Endothelial cell of umbilical vein (primary cell): ENCODE measurements at regions not wholly inside any gene's neighbourhood (a gene's known extent, or its start where the extent isn't known, plus 50 kb on each side); places are given as distances from the start of the nearest gene placed in this dataset.
"Not testable (repeated sequence)": the region's sequence is repeated elsewhere in the genome, so short reads cannot be mapped to it uniquely, and the experiment has no call there.

Experiments
- BruUV-seq: library from RNA; stranded (reverse); fragments of 400-500 nt; replicated peaks from 2 replicates; lab custom pipeline; 2021; lab: Mats Ljungman, UMichigan
- CTCF ChIA-PET: fragments of 300-600, 350-600 bp; sonication (Branson Sonifier 250); formaldehyde crosslinking; loops from one replicate; lab custom pipeline; 2021; ENCODE audit warnings: antibody characterized with exemption, inconsistent platforms; lab: Charles Lee
- POLR2A ChIA-PET: fragments of 300-600, 350-600 bp; sonication (Branson Sonifier 250); formaldehyde crosslinking; loops from one replicate; lab custom pipeline; 2021; ENCODE audit warnings: antibody characterized with exemption, inconsistent platforms; lab: Charles Lee
- DNase-seq: peaks from one replicate; pipeline ENCODE4 v3.0.0-alpha.2; 2011; ENCODE audit warnings: low read depth, low spot score
- FAIRE-seq: peaks from 2 replicates; lab custom pipeline; 2011; peaks lifted over from hg19 to GRCh38; lab: Jason Lieb, UNC
- H2AFZ ChIP-seq: 2 replicates; pipeline ENCODE4 v1.6.0; 2012; ENCODE audit warnings: low read depth, low read length, control low read depth, inconsistent platforms
- H3K27ac ChIP-seq: 2 replicates; pipeline ENCODE4 v1.5.1; 2011; ENCODE audit warnings: low read depth, mild to moderate bottlenecking, control low read depth, low read length, moderate library complexity; ENCODE audit not compliant: insufficient read depth
- H3K27me3 ChIP-seq, 2 experiments: 2 replicates each; pipeline versions ENCODE4 v1.6.0 to v1.6.1; 2011; ENCODE audit warnings: low read length in 2 of 2, mixed read lengths in 1 of 2; ENCODE audit not compliant: control insufficient read depth in 2 of 2, insufficient read depth in 2 of 2
- H3K36me3 ChIP-seq, 2 experiments: 2 replicates in 1 of 2; 3 replicates in 1 of 2; pipeline ENCODE4 v1.5.1; 2011; ENCODE audit warnings: low read length in 2 of 2, mild to moderate bottlenecking in 1 of 2, moderate library complexity in 1 of 2; ENCODE audit not compliant: control insufficient read depth in 2 of 2, insufficient read depth in 2 of 2; ENCODE audit errors: extremely low read depth in 1 of 2
- H3K4me1 ChIP-seq: 3 replicates; pipeline ENCODE4 v1.5.1; 2011; ENCODE audit warnings: mild to moderate bottlenecking, low read length; ENCODE audit not compliant: control insufficient read depth, insufficient read depth; ENCODE audit errors: extremely low read depth
- H3K4me2 ChIP-seq: 2 replicates; pipeline ENCODE4 v1.6.1; 2011; ENCODE audit warnings: low read length, control low read depth, mixed read lengths; ENCODE audit not compliant: insufficient read depth
- H3K4me3 ChIP-seq, 3 experiments: fragments of 200-600 bp in 1 of 3; sonication (generic), shearing (Covaris generic) in 1 of 3; replicated peaks in 1 of 3; 2 replicates each; pipeline ENCODE4 v1.5.1; 2011 to 2016; ENCODE audit warnings: control low read depth in 3 of 3, low read length in 3 of 3, mild to moderate bottlenecking in 2 of 3, inconsistent platforms in 1 of 3, low read depth in 1 of 3, moderate library complexity in 1 of 3; ENCODE audit not compliant: insufficient read depth in 1 of 3
- H3K79me2 ChIP-seq: 2 replicates; pipeline ENCODE4 v1.6.0; 2012; ENCODE audit warnings: low read length, inconsistent platforms; ENCODE audit not compliant: control insufficient read depth, insufficient read depth
- H3K9ac ChIP-seq: replicated peaks from 2 replicates; pipeline ENCODE3; 2011; ENCODE audit warnings: low read length, control low read depth; ENCODE audit not compliant: insufficient read depth; ENCODE audit errors: extremely low read depth
- H3K9me1 ChIP-seq: replicated peaks from 3 replicates; pipeline ENCODE4 v1.6.0; 2011; ENCODE audit warnings: mild to moderate bottlenecking, low read length; ENCODE audit not compliant: control insufficient read depth, insufficient read depth; ENCODE audit errors: extremely low read depth
- H3K9me3 ChIP-seq: replicated peaks from 2 replicates; pipeline ENCODE4 v1.5.1; 2012; ENCODE audit warnings: low read length, inconsistent platforms; ENCODE audit not compliant: control insufficient read depth, insufficient read depth
- H4K20me1 ChIP-seq: replicated peaks from 2 replicates; pipeline ENCODE3; 2011; ENCODE audit warnings: mild to moderate bottlenecking, low read length; ENCODE audit not compliant: control insufficient read depth, insufficient read depth; ENCODE audit errors: extremely low read depth
- CTCF ChIP-seq, 2 donors: IDR thresholded peaks; 1 replicate in 1 of 2; 2 replicates in 1 of 2; pipeline ENCODE4 v1.5.1; 2011; ENCODE audit warnings: low read length in 2 of 2, mild to moderate bottlenecking in 2 of 2, moderate library complexity in 2 of 2, control low read depth in 1 of 2, inconsistent platforms in 1 of 2, low read depth in 1 of 2; ENCODE audit not compliant: insufficient read depth in 1 of 2; ENCODE audit errors: extremely low read depth in 1 of 2
- EZH2 ChIP-seq: IDR thresholded peaks from 2 replicates; pipeline ENCODE4 v1.6.1; 2012; ENCODE audit warnings: borderline replicate concordance, low read depth, mild to moderate bottlenecking, moderate library complexity, low read length, inconsistent platforms; ENCODE audit not compliant: severe bottlenecking
- FOS ChIP-seq: IDR thresholded peaks from 2 replicates; pipeline ENCODE4 v1.6.1; 2011; ENCODE audit warnings: mild to moderate bottlenecking, low read length, moderate library complexity, borderline replicate concordance; ENCODE audit not compliant: insufficient read depth
- GATA2 ChIP-seq: IDR thresholded peaks from 2 replicates; pipeline ENCODE4 v1.7.0; 2011; ENCODE audit warnings: low read depth, mild to moderate bottlenecking, moderate library complexity, mixed read lengths, low read length; ENCODE audit not compliant: insufficient read length, insufficient read depth
- JUN ChIP-seq: IDR thresholded peaks from 2 replicates; pipeline ENCODE4 v1.6.1; 2011; ENCODE audit warnings: borderline replicate concordance, low read depth; ENCODE audit not compliant: insufficient read length, insufficient read depth
- MAX ChIP-seq: IDR thresholded peaks from 2 replicates; pipeline ENCODE4 v1.6.1; 2011; ENCODE audit not compliant: insufficient read depth, insufficient read length
- MYC ChIP-seq: IDR thresholded peaks from one replicate; pipeline ENCODE4 v1.6.1; 2011; ENCODE audit warnings: mild to moderate bottlenecking, low read depth, low read length
- POLR2A ChIP-seq: IDR thresholded peaks from 2 replicates; pipeline ENCODE4 v1.6.1; 2012; ENCODE audit warnings: low read depth, mild to moderate bottlenecking, control low read depth, low read length
- POLR2AphosphoS5 ChIP-seq: IDR thresholded peaks from 2 replicates; pipeline ENCODE4 v1.6.1; 2012; ENCODE audit warnings: low read depth, mild to moderate bottlenecking, control low read depth, low read length, moderate library complexity; ENCODE audit not compliant: insufficient read depth
- dilution Hi-C: fragments of 300-500 bp; cut with MboI; formaldehyde crosslinking; loops from one replicate; pipeline ENCODE4 v1.15.0; 2019; ENCODE audit warnings: low sequenced_read_pairs; ENCODE audit not compliant: extremely low pct_ligation_motif_present
- intact Hi-C: fragments of 100-400 bp; cut with micrococcal nuclease; formaldehyde crosslinking; loops from one replicate; pipeline ENCODE4 v1.10.0; 2022

GRCh38 chr2:180873219-180873618 is 107.2 kb upstream of the UBE2E3 start:
- Histone ChIP-seq H3K9me1 (no peaks in the 10 kb centered on the region), H3K79me2 (no peaks in the 10 kb centered on the region), H3K27me3 (no peaks in the 10 kb centered on the region), H4K20me1 (no peaks in the 10 kb centered on the region), H3K4me1 (no peaks in the 10 kb centered on the region), H3K27ac (no peak overlapping the region), H3K4me3 (no peak overlapping the region), H3K4me2 (no peak overlapping the region), H2AFZ (no peak overlapping the region), H3K9ac (no peak overlapping the region), H3K9me3 (no peaks in the 10 kb centered on the region), H3K36me3 (no peaks in the 10 kb centered on the region)
- BruUV-seq, result no TSS peak
- CTCF ChIA-PET, result no interaction called here
- FAIRE-seq (no peak), DNase-seq (no peak)
- POLR2A ChIA-PET, result no interaction called here
- no peak for TF ChIP-seq CTCF (IDR thresholded peaks at IDR 0.05; ENCODE audit: extremely low read depth in 1 of 2, insufficient read depth in 1 of 2, low read depth in 1 of 2, low read length in 2 of 2)
- TF ChIP-seq MAX, result no peak
- no peak for TF ChIP-seq GATA2
- no peak for TF ChIP-seq POLR2A
- TF ChIP-seq EZH2, result no peak
- no peak for TF ChIP-seq POLR2AphosphoS5
- no peak for TF ChIP-seq JUN
- TF ChIP-seq FOS, result no peak
- TF ChIP-seq MYC, result no peak
- intact Hi-C loops (no loop called here), dilution Hi-C loops (no loop called here)

GRCh38 chr2:180872781-180873180 is 107.6 kb upstream of the UBE2E3 start:
- H3K9me3 ChIP-seq, H3K4me1 ChIP-seq, dilution Hi-C loops, FAIRE-seq, H3K9me1 ChIP-seq, H3K4me2 ChIP-seq, H3K27ac ChIP-seq, BruUV-seq, POLR2A ChIA-PET, H4K20me1 ChIP-seq, H3K79me2 ChIP-seq, CTCF ChIA-PET, H3K9ac ChIP-seq, H2AFZ ChIP-seq, H3K4me3 ChIP-seq, DNase-seq, H3K27me3 ChIP-seq, H3K36me3 ChIP-seq, intact Hi-C loops: not testable (repeated sequence)
